OCI-LY3 (cell line): ENCODE measurements at regions not wholly inside any gene's neighbourhood (a gene's known extent, or its start where the extent isn't known, plus 50 kb on each side); places are given as distances from the start of the nearest gene placed in this dataset.

Experiments used
- H2AFZ ChIP-seq: fragments of 200-600, 300-600 bp; shearing (Covaris generic); 2 replicates; pipeline ENCODE4 v1.6.0; 2014; ENCODE audit warnings: antibody characterized with exemption, low read depth, low read length
- H3K27ac ChIP-seq: fragments of 200-600, 300-600 bp; sonication (generic); 2 replicates; pipeline ENCODE4 v1.5.1; 2014; ENCODE audit warnings: mild to moderate bottlenecking, low read length, moderate library complexity, mixed read lengths
- H3K27me3 ChIP-seq: fragments of 200-600, 300-600 bp; sonication (generic); 2 replicates; pipeline ENCODE4 v1.6.1; 2014; ENCODE audit warnings: low read depth, low read length, mixed read lengths
- H3K36me3 ChIP-seq: fragments of 200-600, 300-600 bp; sonication (generic); replicated peaks from 2 replicates; pipeline ENCODE3; 2014; ENCODE audit warnings: low read depth, low read length, mixed read lengths
- H3K4me1 ChIP-seq: fragments of 300-600, 200-600 bp; sonication (generic); 2 replicates; pipeline ENCODE4 v1.6.1; 2014; ENCODE audit warnings: low read length, mixed read lengths
- H3K4me2 ChIP-seq: fragments of 200-600, 300-600 bp; sonication (generic); 2 replicates; pipeline ENCODE4 v1.6.1; 2014; ENCODE audit warnings: low read length, mixed read lengths
- H3K4me3 ChIP-seq: fragments of 300-600, 200-600 bp; sonication (generic); 2 replicates; pipeline ENCODE4 v1.5.1; 2014; ENCODE audit warnings: antibody characterized with exemption, mild to moderate bottlenecking, low read length, moderate library complexity
- H3K79me2 ChIP-seq: fragments of 300-600, 200-600 bp; shearing (Covaris generic); 2 replicates; pipeline ENCODE4 v1.6.1; 2014; ENCODE audit warnings: mild to moderate bottlenecking, low read length, mixed read lengths
- H3K9ac ChIP-seq: fragments of 300-600, 200-600 bp; shearing (Covaris generic); 2 replicates; pipeline ENCODE4 v1.6.0; 2014; ENCODE audit warnings: mild to moderate bottlenecking, low read length, moderate library complexity
- H3K9me3 ChIP-seq: fragments of 200-600, 300-600 bp; shearing (Covaris generic); 2 replicates; pipeline ENCODE4 v1.6.1; 2014; ENCODE audit warnings: low read length, mixed read lengths; ENCODE audit not compliant: insufficient read depth
- H4K20me1 ChIP-seq: fragments of 200-600, 300-600 bp; sonication (generic); 2 replicates; pipeline ENCODE4 v1.6.1; 2016; ENCODE audit warnings: low read length, mixed read lengths; ENCODE audit not compliant: insufficient read depth
- CTCF ChIP-seq: fragments of 200-600, 300-600 bp; sonication (generic); IDR thresholded peaks from 2 replicates; pipeline ENCODE4 v1.5.1; 2014; ENCODE audit warnings: antibody characterized with exemption, low read length, low read depth
- EZH2phosphoT487 ChIP-seq: fragments of 200-600 bp; shearing (Covaris generic); IDR thresholded peaks from 2 replicates; pipeline ENCODE4 v1.6.1; 2018; ENCODE audit warnings: antibody characterized with exemption, mixed run types, low read depth

- H3K9ac ChIP-seq, result no peak overlapping the region
- peaks cover 9% of the 10 kb centered on the region; the same call in 1 of the 2 replicates for H3K27me3 ChIP-seq
- H3K27ac ChIP-seq, result no peak overlapping the region
- no peaks in the 10 kb centered on the region for H3K79me2 ChIP-seq
- no peaks in the 10 kb centered on the region for H3K36me3 ChIP-seq
- 0 out of 2 replicates have a peak, but pooled peaks cover 2% of the 10 kb centered on the region for H3K9me3 ChIP-seq
- H3K4me3 ChIP-seq, result no peak overlapping the region
- no peak overlapping the region for H2AFZ ChIP-seq
- H4K20me1 ChIP-seq, result no peaks in the 10 kb centered on the region
- H3K4me1 ChIP-seq, result no peaks in the 10 kb centered on the region
- H3K4me2 ChIP-seq, result no peak overlapping the region
- TF ChIP-seq EZH2phosphoT487, result no peak
- no peak for TF ChIP-seq CTCF
These were observed 120.4 kb downstream of the PDCL3 start for GRCh38 chr2:100683231-100683630.

GRCh38 chr2:100691846-100692245 lies 128.1 kb upstream of the NPAS2 start:
- H3K9ac ChIP-seq, result no peak overlapping the region

GRCh38 chr2:100692381-100692780 lies 127.6 kb upstream of the NPAS2 start:
- TF ChIP-seq CTCF, result no peak
- TF ChIP-seq EZH2phosphoT487, result no peak
- H3K4me1 ChIP-seq, result no peaks in the 10 kb centered on the region
- H3K79me2 ChIP-seq, result no peaks in the 10 kb centered on the region
- H3K27ac ChIP-seq, result no peak overlapping the region
- no peaks in the 10 kb centered on the region for H3K9me3 ChIP-seq
- H3K4me2 ChIP-seq, result no peak overlapping the region
- H3K9ac ChIP-seq, result no peak overlapping the region
- H3K27me3 ChIP-seq, result peaks cover 15% of the 10 kb centered on the region; the same call in 1 of the 2 replicates
- H2AFZ ChIP-seq, result no peak overlapping the region
- H4K20me1 ChIP-seq, result no peaks in the 10 kb centered on the region
- no peak overlapping the region for H3K4me3 ChIP-seq
- no peaks in the 10 kb centered on the region for H3K36me3 ChIP-seq

More at GRCh38 chr2:100691846-100692245, 128.1 kb upstream of the NPAS2 start:
- H3K27me3 ChIP-seq, result peaks cover 20% of the 10 kb centered on the region; the same call in 1 of the 2 replicates
- H3K79me2 ChIP-seq, result no peaks in the 10 kb centered on the region
- TF ChIP-seq CTCF (no peak), EZH2phosphoT487 (no peak)
- no peak overlapping the region for H2AFZ ChIP-seq
- no peaks in the 10 kb centered on the region for H4K20me1 ChIP-seq
- no peaks in the 10 kb centered on the region for H3K4me1 ChIP-seq
- H3K36me3 ChIP-seq, result no peaks in the 10 kb centered on the region
- no peak overlapping the region for H3K4me2 ChIP-seq
- no peaks in the 10 kb centered on the region for H3K9me3 ChIP-seq
- no peak overlapping the region for H3K4me3 ChIP-seq
- H3K27ac ChIP-seq, result no peak overlapping the region

- TF ChIP-seq EZH2phosphoT487, result no peak
- TF ChIP-seq CTCF, result no peak
- Histone ChIP-seq H3K4me2 (no peak overlapping the region), H3K4me3 (no peak overlapping the region), H3K27me3 (peaks cover 15% of the 10 kb centered on the region; the same call in 1 of the 2 replicates), H2AFZ (no peak overlapping the region), H3K9me3 (no peaks in the 10 kb centered on the region), H3K27ac (no peak overlapping the region), H3K79me2 (no peaks in the 10 kb centered on the region), H3K36me3 (no peaks in the 10 kb centered on the region), H3K4me1 (no peaks in the 10 kb centered on the region), H3K9ac (no peak overlapping the region), H4K20me1 (no peaks in the 10 kb centered on the region)
These were observed 127.0 kb upstream of the NPAS2 start for GRCh38 chr2:100692906-100693305.
